H9 (cell line): ENCODE measurements at regions not wholly inside any gene's neighbourhood (a gene's known extent, or its start where the extent isn't known, plus 50 kb on each side); places are given as distances from the start of the nearest gene placed in this dataset.

Source experiments
- DNase-seq: peaks from one replicate; pipeline ENCODE4 v3.0.0-alpha.2; 2017
- H2AFZ ChIP-seq: one replicate; pipeline ENCODE4 v1.6.1; 2013; ENCODE audit warnings: mild to moderate bottlenecking, low read length, control low read depth, moderate library complexity
- H2AK5ac ChIP-seq: 2 replicates; pipeline ENCODE4 v1.6.1; 2013; ENCODE audit warnings: low read length, control low read depth, mixed read lengths; ENCODE audit not compliant: insufficient read length
- H2BK120ac ChIP-seq: one replicate; pipeline ENCODE4 v1.6.1; 2013; ENCODE audit warnings: low read depth, mild to moderate bottlenecking, low read length, control low read depth, inconsistent platforms; ENCODE audit not compliant: poor library complexity, severe bottlenecking
- H2BK12ac ChIP-seq: 2 replicates; pipeline ENCODE4 v1.6.1; 2013; ENCODE audit warnings: low read length, control low read depth, mixed read lengths, low read depth; ENCODE audit not compliant: insufficient read length
- H2BK15ac ChIP-seq: 2 replicates; pipeline ENCODE4 v1.6.1; 2013; ENCODE audit warnings: low read depth, low read length, control low read depth
- H2BK20ac ChIP-seq: one replicate; pipeline ENCODE4 v1.6.1; 2013; ENCODE audit warnings: low read depth, mild to moderate bottlenecking, low read length, control low read depth, inconsistent platforms; ENCODE audit not compliant: poor library complexity, severe bottlenecking
- H2BK5ac ChIP-seq: 2 replicates; pipeline ENCODE4 v1.6.1; 2013; ENCODE audit warnings: low read length, control low read depth, mixed read lengths; ENCODE audit not compliant: insufficient read length
- H3K14ac ChIP-seq: 2 replicates; pipeline ENCODE4 v1.6.1; 2013; ENCODE audit warnings: low read length, control low read depth; ENCODE audit not compliant: insufficient read depth
- H3K18ac ChIP-seq: 2 replicates; pipeline ENCODE4 v1.6.1; 2013; ENCODE audit warnings: low read depth, mild to moderate bottlenecking, mixed read lengths, low read length, control low read depth; ENCODE audit not compliant: insufficient read length
- H3K23ac ChIP-seq: 2 replicates; pipeline ENCODE4 v1.6.1; 2013; ENCODE audit warnings: low read length, control low read depth, mixed read lengths, low read depth; ENCODE audit not compliant: insufficient read length
- H3K23me2 ChIP-seq: 2 replicates; pipeline ENCODE4 v1.6.1; 2013; ENCODE audit warnings: low read depth, mild to moderate bottlenecking, mixed read lengths, low read length, control low read depth; ENCODE audit not compliant: insufficient read length, poor library complexity, severe bottlenecking
- H3K27ac ChIP-seq: 2 replicates; pipeline ENCODE4 v1.5.1; 2013; ENCODE audit warnings: low read length, control low read depth, mixed read lengths, low read depth; ENCODE audit not compliant: insufficient read length
- H3K27me3 ChIP-seq: 2 replicates; pipeline ENCODE4 v1.6.1; 2013; ENCODE audit warnings: low read length, control low read depth, inconsistent platforms; ENCODE audit not compliant: insufficient read depth
- H3K4ac ChIP-seq: 2 replicates; pipeline ENCODE4 v1.6.1; 2013; ENCODE audit warnings: low read depth, mild to moderate bottlenecking, control low read depth, inconsistent platforms, low read length, moderate library complexity
- H3K4me1 ChIP-seq: 2 replicates; pipeline ENCODE4 v1.6.1; 2013; ENCODE audit warnings: low read length, control low read depth, inconsistent platforms; ENCODE audit not compliant: insufficient read depth
- H3K4me2 ChIP-seq: 2 replicates; pipeline ENCODE4 v1.6.1; 2013; ENCODE audit warnings: low read length, control low read depth, mixed read lengths; ENCODE audit not compliant: insufficient read length, insufficient read depth
- H3K56ac ChIP-seq: 2 replicates; pipeline ENCODE4 v1.6.1; 2013; ENCODE audit warnings: low read depth, mild to moderate bottlenecking, mixed read lengths, low read length, control low read depth; ENCODE audit not compliant: insufficient read length
- H3K79me1 ChIP-seq: 2 replicates; pipeline ENCODE4 v1.6.1; 2013; ENCODE audit warnings: low read depth, mild to moderate bottlenecking, moderate library complexity, low read length, control low read depth, inconsistent platforms; ENCODE audit not compliant: insufficient read depth, poor library complexity, severe bottlenecking
- H3K79me2 ChIP-seq: 2 replicates; pipeline ENCODE4 v1.6.1; 2013; ENCODE audit warnings: low read length, control low read depth, inconsistent platforms; ENCODE audit not compliant: insufficient read depth
- H3K9ac ChIP-seq: 2 replicates; pipeline ENCODE4 v1.6.1; 2013; ENCODE audit warnings: low read length, control low read depth, mixed read lengths; ENCODE audit not compliant: insufficient read length; ENCODE audit errors: extremely low read depth
- H3K9me3 ChIP-seq: one replicate; pipeline ENCODE4 v1.6.1; 2013; ENCODE audit warnings: low read depth, low read length, inconsistent platforms; ENCODE audit not compliant: control insufficient read depth
- H3T11ph ChIP-seq: one replicate; pipeline ENCODE4 v1.6.1; 2013; ENCODE audit warnings: mild to moderate bottlenecking, low read length, control low read depth, inconsistent platforms
- H4K20me1 ChIP-seq: one replicate; pipeline ENCODE4 v1.6.1; 2013; ENCODE audit not compliant: control insufficient read depth, insufficient read length, insufficient read depth
- H4K5ac ChIP-seq: 2 replicates; pipeline ENCODE4 v1.6.1; 2013; ENCODE audit warnings: low read depth, mild to moderate bottlenecking, mixed read lengths, low read length, control low read depth; ENCODE audit not compliant: insufficient read length
- H4K8ac ChIP-seq: replicated peaks from 2 replicates; pipeline ENCODE4 v1.6.1; 2013; ENCODE audit warnings: low read length, control low read depth, mixed read lengths, low read depth; ENCODE audit not compliant: insufficient read length
- H4K91ac ChIP-seq: 2 replicates; pipeline ENCODE4 v1.6.1; 2013; ENCODE audit warnings: low read depth, mild to moderate bottlenecking, moderate library complexity, mixed read lengths, low read length, control low read depth; ENCODE audit not compliant: insufficient read length
- H3K27ac Mint-ChIP-seq, 3 experiments: 2 replicates in 2 of 3; 3 replicates in 1 of 3; pipeline ENCODE4 v1.8.0; 2020 to 2021; ENCODE audit warnings: mixed read lengths in 3 of 3, mild to moderate bottlenecking in 1 of 3, moderate library complexity in 1 of 3
- H3K27me3 Mint-ChIP-seq: 2 replicates; pipeline ENCODE4 v1.8.0; 2021; ENCODE audit warnings: low read depth, mild to moderate bottlenecking, moderate library complexity, mixed read lengths
- H3K36me3 Mint-ChIP-seq, 3 experiments: 2 replicates in 2 of 3; 3 replicates in 1 of 3; pipeline ENCODE4 v1.8.0; 2020 to 2021; ENCODE audit warnings: low read depth in 3 of 3, mixed read lengths in 3 of 3; ENCODE audit not compliant: insufficient read depth in 1 of 3
- H3K4me1 Mint-ChIP-seq, 2 experiments: 2 replicates each; pipeline ENCODE4 v1.8.0; 2020; ENCODE audit warnings: mixed read lengths in 2 of 2
- H3K4me3 Mint-ChIP-seq, 2 experiments: 2 replicates in 1 of 2; 3 replicates in 1 of 2; pipeline ENCODE4 v1.8.0; 2020 to 2021; ENCODE audit warnings: mild to moderate bottlenecking in 2 of 2, mixed read lengths in 2 of 2, moderate library complexity in 1 of 2
- H3K9me3 Mint-ChIP-seq, 2 experiments: 2 replicates in 1 of 2; 3 replicates in 1 of 2; pipeline ENCODE4 v1.8.0; 2020; ENCODE audit warnings: mild to moderate bottlenecking in 2 of 2, mixed read lengths in 2 of 2, moderate library complexity in 1 of 2
- WGBS: extraction: QIAGEN DNeasy Blood & Tissue Kit; methylation state at CpG from one replicate; pipeline ENCODE4 v1.1.7; 2013; ENCODE audit warnings: missing lambda C conversion rate, low lambda C conversion rate, mixed read lengths; ENCODE audit not compliant: insufficient read length; ENCODE audit errors: extremely low coverage; 5-methylcytosine and 5-hydroxymethylcytosine counted together
- TF ChIP-seq, protein P1 (sequence below): fragments of 200-600 bp; sonication (generic); conservative IDR thresholded peaks from 3 replicates; pipeline ENCODE4 v1.8.0; 2021; ENCODE audit warnings: antibody characterized with exemption, mild to moderate bottlenecking

DNA sequence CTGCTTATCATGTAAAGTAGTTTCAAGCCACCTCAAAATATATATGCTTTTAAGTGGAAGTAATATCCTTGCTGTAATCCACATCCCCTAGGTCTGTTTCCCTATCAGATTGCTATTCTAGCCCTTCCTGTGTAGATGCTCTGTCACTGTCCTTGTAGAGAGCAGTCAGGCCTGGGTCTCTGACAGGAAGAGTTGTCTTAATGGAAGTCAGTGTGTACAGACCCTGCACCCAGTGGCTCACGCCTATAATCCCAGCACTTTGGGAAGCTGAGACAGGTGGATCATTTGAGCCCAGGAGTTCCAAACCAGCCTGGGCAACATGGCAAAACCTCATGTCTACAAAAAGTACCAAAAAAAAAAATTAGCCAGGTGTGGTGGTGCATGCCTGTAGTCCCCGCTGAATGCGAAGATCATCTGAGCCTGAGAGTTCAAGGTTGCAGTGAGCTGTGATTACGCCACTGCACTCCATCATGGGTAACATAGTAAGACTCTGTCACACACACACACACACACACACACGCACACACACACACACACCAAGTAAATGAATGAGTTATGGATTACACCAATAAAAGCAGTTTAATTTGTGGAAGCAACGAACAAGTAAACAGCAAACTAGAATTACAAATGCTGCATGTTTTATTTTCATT lies 70.2 kb upstream of the DSC1 start:
- Histone ChIP-seq H3K23me2 (no peaks in the 10 kb centered on the region), H3K14ac (no peak overlapping the region), H3K56ac (no peak overlapping the region), H3K27me3 (no peaks in the 10 kb centered on the region), H2BK5ac (no peak overlapping the region), H3K4ac (no peak overlapping the region), H2BK120ac (no peak overlapping the region), H4K20me1 (no peaks in the 10 kb centered on the region), H3K9ac (no peak overlapping the region), H4K91ac (no peak overlapping the region), H4K8ac (no peak overlapping the region), H2BK20ac (no peak overlapping the region), H3K79me2 (no peaks in the 10 kb centered on the region), H2BK12ac (no peak overlapping the region), H3K79me1 (no peaks in the 10 kb centered on the region), H3K9me3 (no peaks in the 10 kb centered on the region), H3T11ph (no peak overlapping the region), H3K27ac (no peak overlapping the region), H4K5ac (no peak overlapping the region), H3K4me2 (no peak overlapping the region), H3K18ac (no peak overlapping the region), H2AK5ac (no peak overlapping the region), H2BK15ac (no peak overlapping the region), H3K4me1 (no peaks in the 10 kb centered on the region), H3K23ac (no peak overlapping the region), H2AFZ (no peak overlapping the region)
- no peaks in the 10 kb centered on the region for H3K9me3 Mint-ChIP-seq
- no peaks in the 10 kb centered on the region for H3K27me3 Mint-ChIP-seq
- H3K4me1 Mint-ChIP-seq = peaks cover 6 to 7% of the 10 kb centered on the region in 2 experiments
- H3K36me3 Mint-ChIP-seq = no peaks in the 10 kb centered on the region
- no peak for DNase-seq
- TF ChIP-seq, protein P1, sequence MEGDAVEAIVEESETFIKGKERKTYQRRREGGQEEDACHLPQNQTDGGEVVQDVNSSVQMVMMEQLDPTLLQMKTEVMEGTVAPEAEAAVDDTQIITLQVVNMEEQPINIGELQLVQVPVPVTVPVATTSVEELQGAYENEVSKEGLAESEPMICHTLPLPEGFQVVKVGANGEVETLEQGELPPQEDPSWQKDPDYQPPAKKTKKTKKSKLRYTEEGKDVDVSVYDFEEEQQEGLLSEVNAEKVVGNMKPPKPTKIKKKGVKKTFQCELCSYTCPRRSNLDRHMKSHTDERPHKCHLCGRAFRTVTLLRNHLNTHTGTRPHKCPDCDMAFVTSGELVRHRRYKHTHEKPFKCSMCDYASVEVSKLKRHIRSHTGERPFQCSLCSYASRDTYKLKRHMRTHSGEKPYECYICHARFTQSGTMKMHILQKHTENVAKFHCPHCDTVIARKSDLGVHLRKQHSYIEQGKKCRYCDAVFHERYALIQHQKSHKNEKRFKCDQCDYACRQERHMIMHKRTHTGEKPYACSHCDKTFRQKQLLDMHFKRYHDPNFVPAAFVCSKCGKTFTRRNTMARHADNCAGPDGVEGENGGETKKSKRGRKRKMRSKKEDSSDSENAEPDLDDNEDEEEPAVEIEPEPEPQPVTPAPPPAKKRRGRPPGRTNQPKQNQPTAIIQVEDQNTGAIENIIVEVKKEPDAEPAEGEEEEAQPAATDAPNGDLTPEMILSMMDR = no peak
- H3K27ac Mint-ChIP-seq = peak overlapping the region in 1 of 3 experiments; percentile 78; a peak in 1 of 7 replicates
- H3K4me3 Mint-ChIP-seq = no peak overlapping the region
- no CpG with 5 or more reads among the region's 6 CpGs for WGBS
